Suprapubic skin (tissue), 4 donors: ENCODE measurements at regions not wholly inside any gene's neighbourhood (a gene's known extent, or its start where the extent isn't known, plus 50 kb on each side); places are given as distances from the start of the nearest gene placed in this dataset.

Source experiments
- CTCF ChIP-seq, 2 donors: fragments of 200-600 bp in 1 of 2; fragments of 450-650 bp in 1 of 2; sonication (generic) in 1 of 2; IDR thresholded peaks; one replicate each; pipeline ENCODE4 v1.5.1; 2016 to 2019; ENCODE audit warnings: antibody characterized with exemption in 2 of 2, mild to moderate bottlenecking in 1 of 2, moderate library complexity in 1 of 2
- EP300 ChIP-seq: sonication (generic); formaldehyde crosslinking; IDR thresholded peaks from one replicate; pipeline ENCODE4 v1.6.1; 2017; ENCODE audit warnings: antibody characterized with exemption
- POLR2A ChIP-seq, 2 donors: fragments of 450-650 bp; IDR thresholded peaks; one replicate each; pipeline ENCODE4 v1.6.1; 2017; ENCODE audit warnings: antibody characterized with exemption in 2 of 2, mild to moderate bottlenecking in 2 of 2, moderate library complexity in 2 of 2
- POLR2AphosphoS5 ChIP-seq, 3 donors: sonication (generic); formaldehyde crosslinking; IDR thresholded peaks; one replicate each; pipeline ENCODE4 v1.6.1; 2017; ENCODE audit warnings: antibody characterized with exemption in 3 of 3

GRCh38 chr1:38266197-38266520, 219.6 kb upstream of the POU3F1 start:
- no peak for TF ChIP-seq CTCF (IDR thresholded peaks at IDR 0.05)
- no peak for TF ChIP-seq EP300
- TF ChIP-seq POLR2A (IDR thresholded peaks at IDR 0.05), result no peak
- no peak for TF ChIP-seq POLR2AphosphoS5 (IDR thresholded peaks at IDR 0.05)
